Glutamatergic neuron (in vitro differentiated cells): ENCODE measurements at regions not wholly inside any gene's neighbourhood (a gene's known extent, or its start where the extent isn't known, plus 50 kb on each side); places are given as distances from the start of the nearest gene placed in this dataset.

ENCODE experiments used
- DNase-seq: peaks from one replicate; pipeline ENCODE4 v3.0.0; 2022
- H3K27ac Mint-ChIP-seq: one replicate; pipeline ENCODE4 v1.8.0; 2020; ENCODE audit warnings: mild to moderate bottlenecking, mixed read lengths, inconsistent platforms; ENCODE audit not compliant: unreplicated experiment
- H3K27me3 Mint-ChIP-seq: one replicate; pipeline ENCODE4 v1.8.0; 2020; ENCODE audit warnings: mild to moderate bottlenecking, moderate library complexity, mixed read lengths, inconsistent platforms; ENCODE audit not compliant: unreplicated experiment
- H3K36me3 Mint-ChIP-seq: one replicate; pipeline ENCODE4 v1.8.0; 2020; ENCODE audit warnings: mild to moderate bottlenecking, mixed read lengths, inconsistent platforms; ENCODE audit not compliant: unreplicated experiment
- H3K4me1 Mint-ChIP-seq: one replicate; pipeline ENCODE4 v1.8.0; 2020; ENCODE audit warnings: mild to moderate bottlenecking, low read depth, mixed read lengths, inconsistent platforms; ENCODE audit not compliant: unreplicated experiment
- H3K4me3 Mint-ChIP-seq: one replicate; pipeline ENCODE4 v1.8.0; 2020; ENCODE audit warnings: mild to moderate bottlenecking, mixed read lengths, inconsistent platforms; ENCODE audit not compliant: unreplicated experiment
- H3K9me3 Mint-ChIP-seq: one replicate; pipeline ENCODE4 v1.8.0; 2020; ENCODE audit warnings: mild to moderate bottlenecking, moderate library complexity, mixed read lengths, inconsistent platforms; ENCODE audit not compliant: unreplicated experiment
- TF ChIP-seq, protein P1 (sequence below): fragments of 200-600 bp; sonication (generic); IDR thresholded peaks from one replicate; pipeline ENCODE4 v1.5.0; 2021; ENCODE audit not compliant: partially characterized antibody, unreplicated experiment

- H3K4me3 Mint-ChIP-seq = no peak overlapping the region
These were observed 168.4 kb downstream of the RASEF start for GRCh38 chr9:82894548-82894947.

GRCh38 chr9:82894961-82895821, 167.8 kb downstream of the RASEF start:
- peaks cover 3% of the 10 kb centered on the region for H3K4me1 Mint-ChIP-seq
- H3K27me3 Mint-ChIP-seq = peaks cover 2% of the 10 kb centered on the region
- TF ChIP-seq, protein P1, sequence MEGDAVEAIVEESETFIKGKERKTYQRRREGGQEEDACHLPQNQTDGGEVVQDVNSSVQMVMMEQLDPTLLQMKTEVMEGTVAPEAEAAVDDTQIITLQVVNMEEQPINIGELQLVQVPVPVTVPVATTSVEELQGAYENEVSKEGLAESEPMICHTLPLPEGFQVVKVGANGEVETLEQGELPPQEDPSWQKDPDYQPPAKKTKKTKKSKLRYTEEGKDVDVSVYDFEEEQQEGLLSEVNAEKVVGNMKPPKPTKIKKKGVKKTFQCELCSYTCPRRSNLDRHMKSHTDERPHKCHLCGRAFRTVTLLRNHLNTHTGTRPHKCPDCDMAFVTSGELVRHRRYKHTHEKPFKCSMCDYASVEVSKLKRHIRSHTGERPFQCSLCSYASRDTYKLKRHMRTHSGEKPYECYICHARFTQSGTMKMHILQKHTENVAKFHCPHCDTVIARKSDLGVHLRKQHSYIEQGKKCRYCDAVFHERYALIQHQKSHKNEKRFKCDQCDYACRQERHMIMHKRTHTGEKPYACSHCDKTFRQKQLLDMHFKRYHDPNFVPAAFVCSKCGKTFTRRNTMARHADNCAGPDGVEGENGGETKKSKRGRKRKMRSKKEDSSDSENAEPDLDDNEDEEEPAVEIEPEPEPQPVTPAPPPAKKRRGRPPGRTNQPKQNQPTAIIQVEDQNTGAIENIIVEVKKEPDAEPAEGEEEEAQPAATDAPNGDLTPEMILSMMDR = no peak
- H3K9me3 Mint-ChIP-seq = peaks cover 4% of the 10 kb centered on the region
- no peak overlapping the region for H3K27ac Mint-ChIP-seq
- H3K36me3 Mint-ChIP-seq = no peaks in the 10 kb centered on the region
- no peak for DNase-seq
- no peak overlapping the region for H3K4me3 Mint-ChIP-seq

More at GRCh38 chr9:82894548-82894947, 168.4 kb downstream of the RASEF start:
- Mint-ChIP-seq H3K4me1 (peaks cover 3% of the 10 kb centered on the region), H3K27me3 (peaks cover 2% of the 10 kb centered on the region), H3K27ac (no peak overlapping the region), H3K9me3 (peaks cover 4% of the 10 kb centered on the region), H3K36me3 (no peaks in the 10 kb centered on the region)
- TF ChIP-seq, protein P1 = no peak
- no peak for DNase-seq

GRCh38 chr9:82895822-82896110, 167.2 kb downstream of the RASEF start:
- TF ChIP-seq, protein P1 = no peak
- no peak for DNase-seq
- H3K4me1 Mint-ChIP-seq = peaks cover 3% of the 10 kb centered on the region
- no peaks in the 10 kb centered on the region for H3K36me3 Mint-ChIP-seq
- no peak overlapping the region for H3K4me3 Mint-ChIP-seq
- H3K27me3 Mint-ChIP-seq = peaks cover 2% of the 10 kb centered on the region
- no peak overlapping the region for H3K27ac Mint-ChIP-seq
- H3K9me3 Mint-ChIP-seq = peaks cover 4% of the 10 kb centered on the region

- no peak overlapping the region for H3K4me3 Mint-ChIP-seq
- DNase-seq = no peak
- TF ChIP-seq, protein P1 = no peak
- H3K27ac Mint-ChIP-seq = no peak overlapping the region
- no peaks in the 10 kb centered on the region for H3K27me3 Mint-ChIP-seq
- H3K36me3 Mint-ChIP-seq = no peaks in the 10 kb centered on the region
- no peaks in the 10 kb centered on the region for H3K4me1 Mint-ChIP-seq
- no peaks in the 10 kb centered on the region for H3K9me3 Mint-ChIP-seq
These were observed 159.4 kb downstream of the RASEF start for GRCh38 chr9:82903503-82903902.

- no peak overlapping the region for H3K4me3 Mint-ChIP-seq
- H3K9me3 Mint-ChIP-seq = peaks cover 10% of the 10 kb centered on the region
- TF ChIP-seq, protein P1 = no peak
- H3K27me3 Mint-ChIP-seq = no peaks in the 10 kb centered on the region
- H3K4me1 Mint-ChIP-seq = no peaks in the 10 kb centered on the region
- no peak overlapping the region for H3K27ac Mint-ChIP-seq
- DNase-seq = no peak
- peaks cover 20% of the 10 kb centered on the region for H3K36me3 Mint-ChIP-seq
These were observed 150.9 kb downstream of the RASEF start for GRCh38 chr9:82911996-82912395.
